GM12874 (cell line): ENCODE measurements at regions not wholly inside any gene's neighbourhood (a gene's known extent, or its start where the extent isn't known, plus 50 kb on each side); places are given as distances from the start of the nearest gene placed in this dataset.

ENCODE experiments used
- TF ChIP-seq, protein P1 (sequence below): IDR thresholded peaks from 2 replicates; pipeline ENCODE4 v1.5.1; 2011; ENCODE audit warnings: low read depth, mild to moderate bottlenecking, control low read depth, low read length, moderate library complexity; ENCODE audit not compliant: insufficient read depth

GRCh38 chr10:28959850-28960501, 282.7 kb downstream of the BAMBI start:
- TF ChIP-seq, protein P1, sequence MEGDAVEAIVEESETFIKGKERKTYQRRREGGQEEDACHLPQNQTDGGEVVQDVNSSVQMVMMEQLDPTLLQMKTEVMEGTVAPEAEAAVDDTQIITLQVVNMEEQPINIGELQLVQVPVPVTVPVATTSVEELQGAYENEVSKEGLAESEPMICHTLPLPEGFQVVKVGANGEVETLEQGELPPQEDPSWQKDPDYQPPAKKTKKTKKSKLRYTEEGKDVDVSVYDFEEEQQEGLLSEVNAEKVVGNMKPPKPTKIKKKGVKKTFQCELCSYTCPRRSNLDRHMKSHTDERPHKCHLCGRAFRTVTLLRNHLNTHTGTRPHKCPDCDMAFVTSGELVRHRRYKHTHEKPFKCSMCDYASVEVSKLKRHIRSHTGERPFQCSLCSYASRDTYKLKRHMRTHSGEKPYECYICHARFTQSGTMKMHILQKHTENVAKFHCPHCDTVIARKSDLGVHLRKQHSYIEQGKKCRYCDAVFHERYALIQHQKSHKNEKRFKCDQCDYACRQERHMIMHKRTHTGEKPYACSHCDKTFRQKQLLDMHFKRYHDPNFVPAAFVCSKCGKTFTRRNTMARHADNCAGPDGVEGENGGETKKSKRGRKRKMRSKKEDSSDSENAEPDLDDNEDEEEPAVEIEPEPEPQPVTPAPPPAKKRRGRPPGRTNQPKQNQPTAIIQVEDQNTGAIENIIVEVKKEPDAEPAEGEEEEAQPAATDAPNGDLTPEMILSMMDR = no peak

DNA sequence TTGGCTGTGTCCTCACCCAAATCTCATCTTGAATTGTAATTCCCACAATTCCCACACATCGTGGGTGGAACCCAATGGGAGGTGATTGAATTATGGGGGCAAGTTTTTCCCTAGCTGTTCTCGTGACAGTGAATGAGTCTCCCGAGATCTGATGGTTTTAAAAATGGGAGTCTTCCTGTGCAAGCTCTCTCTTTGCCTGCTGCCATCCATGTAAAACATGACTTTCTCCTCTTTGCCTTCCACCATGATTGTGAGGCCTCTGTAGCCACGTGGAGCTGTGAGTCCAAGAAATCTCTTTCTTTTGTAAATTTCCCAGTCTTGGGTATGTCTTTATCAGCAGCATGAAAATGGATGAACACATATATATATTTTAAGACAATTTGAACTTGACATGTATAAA, 285.4 kb downstream of the BAMBI start:
- TF ChIP-seq, protein P1 = no peak

- TF ChIP-seq, protein P1 = no peak
These were observed 286.4 kb downstream of the BAMBI start for GRCh38 chr10:28963539-28964221.

DNA sequence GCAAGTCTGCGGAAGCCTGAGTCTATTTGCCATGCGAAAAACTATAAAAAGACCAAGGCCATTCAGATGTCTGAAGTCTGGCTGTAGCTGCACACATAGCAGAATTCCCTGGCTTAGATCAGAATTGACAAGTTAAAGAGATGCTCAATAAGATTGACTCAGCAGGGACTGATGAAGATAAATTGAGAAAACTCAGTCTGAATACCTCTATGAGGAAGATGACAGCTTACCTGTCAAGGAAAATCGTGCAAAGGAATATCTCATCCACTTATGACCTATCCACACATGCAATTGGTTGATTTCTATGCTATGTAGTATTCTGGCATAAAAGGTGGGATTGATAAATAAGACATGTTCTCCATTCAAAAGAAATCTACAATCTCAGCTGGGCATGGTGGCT, 288.6 kb downstream of the BAMBI start:
- TF ChIP-seq, protein P1 = no peak

GRCh38 chr10:28967031-28967430, 289.7 kb downstream of the BAMBI start:
- TF ChIP-seq, protein P1 = no peak

DNA sequence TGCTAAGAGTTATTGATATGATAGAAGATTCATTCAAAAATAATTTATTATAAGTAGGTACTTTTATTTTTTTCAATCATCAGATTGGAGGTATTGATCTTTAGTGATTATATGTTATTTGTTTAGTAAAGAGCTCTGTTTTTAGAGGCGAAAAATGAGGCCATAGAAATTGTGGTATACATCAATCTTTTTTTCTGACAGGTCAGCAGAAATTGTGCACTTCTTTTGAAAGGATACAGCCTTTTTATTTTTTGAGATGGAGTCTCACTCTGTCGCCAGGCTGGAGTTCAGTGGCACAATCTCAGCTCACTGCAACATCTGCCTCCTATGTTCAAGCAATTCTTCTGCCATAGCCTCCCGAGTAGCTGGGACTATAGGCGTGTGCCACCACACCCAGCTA, 292.1 kb downstream of the BAMBI start:
- TF ChIP-seq, protein P1 = no peak

DNA sequence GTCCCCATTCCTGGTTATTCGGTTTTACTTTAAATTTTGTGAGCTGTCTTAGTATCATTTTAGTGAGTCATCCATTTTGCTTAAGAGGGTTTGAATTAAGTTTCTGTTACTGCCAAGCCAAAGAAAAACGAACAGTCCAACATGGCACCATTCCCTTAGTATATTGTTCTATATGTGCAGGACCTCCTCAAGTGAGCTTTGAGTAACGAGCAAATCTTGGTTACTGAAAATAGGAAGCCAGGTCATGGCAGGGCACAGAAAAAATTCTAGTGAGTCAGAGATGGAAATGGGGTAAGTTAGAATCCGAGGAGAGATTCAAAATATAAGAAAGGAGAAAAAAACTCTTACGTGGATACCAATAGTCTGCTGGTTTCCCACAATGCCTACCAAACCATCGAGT, 292.9 kb downstream of the BAMBI start:
- TF ChIP-seq, protein P1 = no peak
